ENCODE measurements at regions not wholly inside any gene's neighbourhood (a gene's known extent, or its start where the extent isn't known, plus 50 kb on each side); places are given as distances from the start of the nearest gene placed in this dataset.

DNA sequence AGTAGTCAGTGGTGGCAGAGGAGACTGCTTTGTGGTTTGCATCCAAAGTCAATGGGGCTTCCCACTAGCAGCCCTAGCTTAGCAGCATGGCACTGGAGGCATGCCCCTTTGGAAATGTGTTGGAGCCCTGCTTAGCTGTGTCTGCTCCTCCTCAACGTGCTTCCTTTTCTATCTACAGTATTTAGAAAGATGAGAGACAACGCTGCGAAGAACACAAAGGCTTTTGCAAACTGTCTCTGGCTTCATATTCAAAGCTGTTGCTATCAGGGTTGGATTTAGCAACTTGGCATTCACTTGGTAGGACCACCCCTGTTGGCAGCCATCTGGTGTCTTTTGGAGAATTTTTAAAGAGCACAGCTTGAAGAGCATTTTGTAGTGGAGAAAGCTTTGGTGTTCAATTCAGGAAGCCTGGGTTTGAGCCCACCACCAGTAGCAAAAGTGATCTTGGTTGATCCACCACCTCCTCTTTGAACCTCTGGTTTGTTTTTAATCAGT, 82.1 kb upstream of the CCDC196 start:
- TF ChIP-seq, protein P1, sequence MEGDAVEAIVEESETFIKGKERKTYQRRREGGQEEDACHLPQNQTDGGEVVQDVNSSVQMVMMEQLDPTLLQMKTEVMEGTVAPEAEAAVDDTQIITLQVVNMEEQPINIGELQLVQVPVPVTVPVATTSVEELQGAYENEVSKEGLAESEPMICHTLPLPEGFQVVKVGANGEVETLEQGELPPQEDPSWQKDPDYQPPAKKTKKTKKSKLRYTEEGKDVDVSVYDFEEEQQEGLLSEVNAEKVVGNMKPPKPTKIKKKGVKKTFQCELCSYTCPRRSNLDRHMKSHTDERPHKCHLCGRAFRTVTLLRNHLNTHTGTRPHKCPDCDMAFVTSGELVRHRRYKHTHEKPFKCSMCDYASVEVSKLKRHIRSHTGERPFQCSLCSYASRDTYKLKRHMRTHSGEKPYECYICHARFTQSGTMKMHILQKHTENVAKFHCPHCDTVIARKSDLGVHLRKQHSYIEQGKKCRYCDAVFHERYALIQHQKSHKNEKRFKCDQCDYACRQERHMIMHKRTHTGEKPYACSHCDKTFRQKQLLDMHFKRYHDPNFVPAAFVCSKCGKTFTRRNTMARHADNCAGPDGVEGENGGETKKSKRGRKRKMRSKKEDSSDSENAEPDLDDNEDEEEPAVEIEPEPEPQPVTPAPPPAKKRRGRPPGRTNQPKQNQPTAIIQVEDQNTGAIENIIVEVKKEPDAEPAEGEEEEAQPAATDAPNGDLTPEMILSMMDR (IDR thresholded peaks at IDR 0.05; ENCODE audit: low read depth, low read length) = no peak
- TF ChIP-seq EZH2phosphoT487 (IDR thresholded peaks at IDR 0.05; ENCODE audit: low read depth) = no peak
